Heart left ventricle (tissue), 16 donors: ENCODE measurements at regions not wholly inside any gene's neighbourhood (a gene's known extent, or its start where the extent isn't known, plus 50 kb on each side); places are given as distances from the start of the nearest gene placed in this dataset.

Experiments used
- ATAC-seq, 4 donors: fragments of 200-7000 bp; cut with Tn5 transposase; one replicate each; pipeline ENCODE4 v1.9.1; 2020 to 2022; ENCODE audit warnings: moderate library complexity in 4 of 4, mild to moderate bottlenecking in 3 of 4, moderate number of reproducible peaks in 1 of 4
- DNase-seq, 5 donors: peaks; one replicate each; pipeline ENCODE4 v3.0.0-alpha.2; 2020
- H3K27ac ChIP-seq, 12 donors: fragments of 200-600 bp; sonication (generic) in 4 of 12; one replicate each; pipeline versions ENCODE4 v1.5.0 to v1.8.0; 2016 to 2022; ENCODE audit warnings: mild to moderate bottlenecking in 2 of 12
- H3K27me3 ChIP-seq, 9 donors: fragments of 200-600 bp; sonication (generic) in 2 of 9; one replicate each; pipeline versions ENCODE4 v1.5.1 to v1.8.0; 2016 to 2022; ENCODE audit warnings: mild to moderate bottlenecking in 3 of 9
- H3K36me3 ChIP-seq, 9 donors: fragments of 200-600 bp; sonication (generic) in 2 of 9; one replicate each; pipeline versions ENCODE4 v1.5.0 to v1.8.0; 2018 to 2022; ENCODE audit warnings: mild to moderate bottlenecking in 2 of 9
- H3K4me1 ChIP-seq, 12 donors: fragments of 200-600 bp; sonication (generic) in 4 of 12; one replicate each; pipeline versions ENCODE4 v1.5.0 to v1.8.0; 2016 to 2022; ENCODE audit warnings: mild to moderate bottlenecking in 3 of 12
- H3K4me3 ChIP-seq, 12 donors: fragments of 200-600 bp; sonication (generic) in 4 of 12; one replicate each; pipeline versions ENCODE4 v1.5.0 to v1.8.0; 2017 to 2022; ENCODE audit warnings: mild to moderate bottlenecking in 9 of 12, moderate library complexity in 4 of 12
- H3K9me3 ChIP-seq, 12 donors: fragments of 200-600 bp; sonication (generic) in 4 of 12; one replicate each; pipeline versions ENCODE4 v1.5.0 to v1.8.0; 2016 to 2022; ENCODE audit warnings: mild to moderate bottlenecking in 1 of 12
- CTCF ChIP-seq, 12 donors: fragments of 200-600 bp; sonication (generic) in 4 of 12; IDR thresholded peaks; one replicate each; pipeline versions ENCODE4 v1.5.0 to v1.8.0; 2018 to 2022; ENCODE audit warnings: antibody characterized with exemption in 12 of 12, mild to moderate bottlenecking in 5 of 12
- POLR2A ChIP-seq, 2 donors: fragments of 450-650 bp; IDR thresholded peaks; one replicate each; pipeline ENCODE4 v1.6.1; 2017; ENCODE audit warnings: antibody characterized with exemption in 2 of 2, mild to moderate bottlenecking in 2 of 2, moderate library complexity in 2 of 2
- WGBS, 4 donors: extraction: QIAGEN DNeasy Blood & Tissue Kit in 2 of 4; methylation state at CpG; one replicate each; pipeline versions ENCODE4 v1.1.5 to v1.1.7; 2013 to 2018; 5-methylcytosine and 5-hydroxymethylcytosine counted together
- intact Hi-C, 10 donors: fragments of 100-400 bp; cut with DNase I; formaldehyde crosslinking; loops; one replicate each; pipeline versions ENCODE4 v1.11.1 to v1.14.2; 2022
- donor health status: ischemic (EF 13 %, LVEDD 7.1; RV severe dilation, severe dysfunction).
- donor health status: healthy with polysubstance abuse.
- donor health status: DM: no; HTN: yes; CAD: no.
- donor health status: DM: no; HTN: no; CAD: no.
- donor health status: ischemic (EF 25% LVEDD 6.9; RV normal size, moderate dysfunction).
- donor health status: ischemic (EF 25% LVEDD 5.7; RV mildly dilated, moderate dysfunction).
- donor health status: healthy.
- donor health status: DM: yes; HTN: yes; CAD: no.
- donor health status: ischemic (EF 35%, LVEDD 5.7; RV mildly dilated, moderate dysfunction).
- donor health status: nonischemic (EF 11% LVEDD 7.7; RV severe dilation, severe dysfunction).
- donor health status: DM: yes; HTN: yes; CAD: no.
- donor health status: PGD.
- donor health status: ischemic (EF 29% LVEDD 5.4; RV normal size, mild dysfunction).
- donor health status: nonischemic (EF 23%, LVEDD 6.1; RV moderate dilation, normal function).

DNA sequence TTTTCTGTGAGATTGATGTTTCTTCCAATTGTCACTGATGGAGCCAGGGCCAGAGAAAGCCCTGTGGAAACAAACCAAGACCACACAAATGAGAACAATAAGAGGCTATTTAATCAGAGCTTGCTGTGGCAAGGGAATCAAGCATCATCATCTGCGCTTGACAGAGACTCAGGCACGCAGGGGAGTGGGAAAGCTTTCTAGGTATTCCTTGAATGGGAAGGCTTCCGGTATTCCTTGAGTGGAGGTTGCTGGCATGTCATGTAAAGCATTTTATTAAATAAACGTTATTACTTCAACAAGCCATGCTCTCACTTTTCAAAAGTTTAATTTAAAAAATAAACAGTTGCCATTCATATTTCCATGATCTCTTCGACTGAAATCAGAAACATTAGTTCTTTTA, 194.6 kb upstream of the SYT4 start:
- Histone ChIP-seq H3K36me3 (no peaks in the 10 kb centered on the region), H3K9me3 (no peaks in the 10 kb centered on the region), H3K27ac (no peak overlapping the region), H3K4me3 (no peak overlapping the region), H3K27me3 (no peaks in the 10 kb centered on the region), H3K4me1 (no peaks in the 10 kb centered on the region)
- DNase-seq (no peak), ATAC-seq (no peak)
- 71 to 76% (median 75%) methylated on average over 5 of the region's 5 CpGs for whole genome bisulfite sequencing, 4 donors
- no peak for TF ChIP-seq POLR2A (IDR thresholded peaks at IDR 0.05)
- TF ChIP-seq CTCF (IDR thresholded peaks at IDR 0.05), result no peak
- intact Hi-C loops, result no loop called here

DNA sequence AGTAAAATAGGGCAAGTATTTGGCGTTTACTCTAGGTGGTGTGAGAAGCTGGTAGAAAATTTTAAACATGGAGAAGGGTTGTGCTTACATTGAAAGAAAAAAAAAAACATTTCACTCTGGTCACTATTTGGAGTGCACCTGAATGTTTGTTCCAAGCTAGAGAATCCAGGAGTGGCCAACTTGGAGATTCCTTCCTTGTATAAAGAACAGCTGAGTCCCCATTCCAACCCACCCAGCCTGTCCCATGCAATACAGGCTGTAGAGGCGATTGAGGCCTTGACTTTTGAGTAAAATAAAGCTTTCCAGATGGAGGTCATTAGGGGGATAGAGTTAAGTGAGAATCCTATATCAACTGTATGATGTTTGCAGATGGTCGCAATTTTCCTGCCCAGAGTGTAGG, 203.8 kb upstream of the SYT4 start:
- no peaks in the 10 kb centered on the region for H3K36me3 ChIP-seq
- H3K9me3 ChIP-seq, result no peaks in the 10 kb centered on the region
- no peaks in the 10 kb centered on the region for H3K27me3 ChIP-seq
- ATAC-seq, result no peak
- DNase-seq, result no peak
- TF ChIP-seq POLR2A (IDR thresholded peaks at IDR 0.05) (no peak), CTCF (IDR thresholded peaks at IDR 0.05) (no peak)
- WGBS, 4 donors, result 83 to 88% (median 85%) methylated on average over 3 of the region's 3 CpGs
- no peak overlapping the region for H3K4me3 ChIP-seq
- H3K27ac ChIP-seq, result no peak overlapping the region
- H3K4me1 ChIP-seq, result no peaks in the 10 kb centered on the region
- intact Hi-C loops, result no loop called here

DNA sequence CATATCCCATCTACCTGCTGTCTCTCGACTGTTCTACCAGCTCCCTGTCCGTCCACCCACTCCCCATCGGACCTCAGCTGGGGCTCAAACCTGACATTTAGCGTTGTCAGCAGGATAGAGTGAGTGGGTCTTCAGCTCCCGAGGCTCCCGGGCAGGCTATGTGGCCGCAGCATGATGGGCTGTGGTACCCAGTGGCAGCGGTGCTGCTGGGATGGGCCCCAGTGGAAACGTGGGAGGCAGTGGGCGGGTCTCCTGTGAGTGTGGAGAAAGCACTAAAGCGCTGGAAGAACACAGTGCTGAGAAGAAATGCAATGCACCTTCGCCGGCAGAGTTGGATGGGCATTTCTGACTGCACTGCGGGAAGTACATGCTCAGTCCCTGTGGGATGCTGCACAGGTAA, 204.8 kb upstream of the SYT4 start:
- H3K27me3 ChIP-seq, result no peaks in the 10 kb centered on the region
- H3K27ac ChIP-seq, result no peak overlapping the region
- DNase-seq, result no peak
- no peak for ATAC-seq
- TF ChIP-seq POLR2A (IDR thresholded peaks at IDR 0.05), result no peak
- no peak for TF ChIP-seq CTCF (IDR thresholded peaks at IDR 0.05)
- WGBS, 4 donors, result 82 to 87% (median 84%) methylated on average over 13 to 14 of the region's 14 CpGs
- H3K36me3 ChIP-seq, result no peaks in the 10 kb centered on the region
- no peaks in the 10 kb centered on the region for H3K4me1 ChIP-seq
- intact Hi-C loops, result no loop called here
- no peak overlapping the region for H3K4me3 ChIP-seq
- peaks cover 0 to 3% (median 0%) of the 10 kb centered on the region in 12 donors for H3K9me3 ChIP-seq

DNA sequence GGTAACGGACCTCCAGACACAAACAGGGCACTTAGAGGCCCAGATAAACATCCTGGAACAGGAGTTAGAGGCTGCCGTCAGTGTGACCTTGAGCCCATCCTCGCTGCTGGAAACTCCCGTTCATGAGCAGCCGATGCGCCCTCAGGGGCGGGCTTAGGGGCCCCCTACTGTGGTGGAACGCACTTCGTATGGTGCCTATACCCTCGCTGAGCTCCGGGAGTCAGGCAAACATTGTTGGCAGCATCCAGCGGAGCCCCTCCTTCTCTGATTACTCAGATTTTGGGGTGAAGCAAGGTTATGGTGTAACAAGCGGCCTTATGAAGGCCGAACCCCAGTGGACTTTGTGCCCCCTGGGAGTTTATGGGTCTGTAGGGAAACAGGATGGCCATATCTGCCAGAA, 205.3 kb upstream of the SYT4 start:
- 84 to 91% (median 87%) methylated on average over 13 to 14 of the region's 14 CpGs for WGBS, 4 donors
- H3K4me1 ChIP-seq, result no peaks in the 10 kb centered on the region
- intact Hi-C loops, result no loop called here
- TF ChIP-seq POLR2A (IDR thresholded peaks at IDR 0.05) (no peak), CTCF (IDR thresholded peaks at IDR 0.05) (no peak)
- H3K36me3 ChIP-seq, result no peaks in the 10 kb centered on the region
- H3K27ac ChIP-seq, result no peak overlapping the region
- H3K9me3 ChIP-seq, result peaks cover 0 to 3% (median 0%) of the 10 kb centered on the region in 12 donors
- H3K27me3 ChIP-seq, result no peaks in the 10 kb centered on the region
- DNase-seq (no peak), ATAC-seq (no peak)
- H3K4me3 ChIP-seq, result no peak overlapping the region
